ENCODE measurements at regions not wholly inside any gene's neighbourhood (a gene's known extent, or its start where the extent isn't known, plus 50 kb on each side); places are given as distances from the start of the nearest gene placed in this dataset.

- CTCF ChIA-PET: no interaction called here
These were observed 113.5 kb downstream of the PLCE1 start for GRCh38 chr10:94107191-94107590.

GRCh38 chr10:94108200-94108599 is 114.5 kb downstream of the PLCE1 start:
- POLR2A ChIA-PET: no interaction called here
- no peaks in the 10 kb centered on the region for H3K79me2 ChIP-seq (ENCODE audit: insufficient read depth, low read length)
- no peaks in the 10 kb centered on the region for H3K36me3 ChIP-seq (ENCODE audit: control insufficient read depth in 1 of 2, insufficient read depth in 2 of 2, low read length in 2 of 2)
- intact Hi-C loops (cut with micrococcal nuclease): no loop called here
- peaks cover 5 to 8% of the 10 kb centered on the region in 2 experiments for H3K4me1 ChIP-seq (ENCODE audit: control insufficient read depth in 1 of 2, insufficient read depth in 2 of 2, low read length in 2 of 2)
- H3K9me3 ChIP-seq (ENCODE audit: control insufficient read depth in 1 of 2, insufficient read depth in 1 of 2, low read depth in 1 of 2, low read length in 2 of 2): no peaks in the 10 kb centered on the region
- ATAC-seq (no peak), DNase-seq (ENCODE audit: low read depth, low spot score) (no peak)
- H3K27ac ChIP-seq (ENCODE audit: low read depth, low read length): no peak overlapping the region
- no peak overlapping the region for H2AFZ ChIP-seq (ENCODE audit: low read depth, low read length, poor library complexity, severe bottlenecking)
- H4K20me1 ChIP-seq (ENCODE audit: insufficient read depth): no peaks in the 10 kb centered on the region
- H3K4me3 ChIP-seq (replicated peaks in 1 of 2; ENCODE audit: low read depth in 1 of 2, low read length in 2 of 2): no peak overlapping the region
- no peaks in the 10 kb centered on the region for H3K9me2 ChIP-seq (ENCODE audit: insufficient read depth)
- CTCF ChIA-PET: no interaction called here
- BruUV-seq (replicated peaks): no TSS peak
- TF ChIP-seq EZH2 (IDR thresholded peaks at IDR 0.05) (no peak), RAD21 (IDR thresholded peaks at IDR 0.05; ENCODE audit: low read depth) (no peak), FOSL1 (IDR thresholded peaks at IDR 0.05; ENCODE audit: low read depth) (no peak)
- H3K4me2 ChIP-seq (ENCODE audit: low read length): no peak overlapping the region
- RAD21 ChIA-PET (ENCODE audit: low non-redundant PET in 1 of 2, low total read pairs in 2 of 2, uncharacterized antibody in 2 of 2, unreplicated experiment in 2 of 2): no interaction called here
- peaks cover 10% of the 10 kb centered on the region; the same call in 1 of the 2 replicates for H3K27me3 ChIP-seq (ENCODE audit: insufficient read depth, low read length)
- H3K9ac ChIP-seq (ENCODE audit: low read length): no peak overlapping the region

More at GRCh38 chr10:94107191-94107590, 113.5 kb downstream of the PLCE1 start:
- BruUV-seq (replicated peaks): no TSS peak
- Histone ChIP-seq H3K4me1 (ENCODE audit: control insufficient read depth in 1 of 2, insufficient read depth in 2 of 2, low read length in 2 of 2) (peaks cover 5 to 8% of the 10 kb centered on the region in 2 experiments), H3K9ac (ENCODE audit: low read length) (no peak overlapping the region), H4K20me1 (ENCODE audit: insufficient read depth) (no peaks in the 10 kb centered on the region), H3K79me2 (ENCODE audit: insufficient read depth, low read length) (no peaks in the 10 kb centered on the region), H3K4me3 (replicated peaks in 1 of 2; ENCODE audit: low read depth in 1 of 2, low read length in 2 of 2) (no peak overlapping the region), H3K4me2 (ENCODE audit: low read length) (no peak overlapping the region), H3K36me3 (ENCODE audit: control insufficient read depth in 1 of 2, insufficient read depth in 2 of 2, low read length in 2 of 2) (no peaks in the 10 kb centered on the region), H3K27ac (ENCODE audit: low read depth, low read length) (no peak overlapping the region), H3K9me2 (ENCODE audit: insufficient read depth) (no peaks in the 10 kb centered on the region), H3K27me3 (ENCODE audit: insufficient read depth, low read length) (peaks cover 10% of the 10 kb centered on the region; the same call in 1 of the 2 replicates), H3K9me3 (ENCODE audit: control insufficient read depth in 1 of 2, insufficient read depth in 1 of 2, low read depth in 1 of 2, low read length in 2 of 2) (no peaks in the 10 kb centered on the region), H2AFZ (ENCODE audit: low read depth, low read length, poor library complexity, severe bottlenecking) (no peak overlapping the region)
- ChIA-PET POLR2A (no interaction called here), RAD21 (ENCODE audit: low non-redundant PET in 1 of 2, low total read pairs in 2 of 2, uncharacterized antibody in 2 of 2, unreplicated experiment in 2 of 2) (no interaction called here)
- TF ChIP-seq MAX (IDR thresholded peaks at IDR 0.05) (no peak), EZH2phosphoT487 (IDR thresholded peaks at IDR 0.05; ENCODE audit: borderline replicate concordance) (no peak), ZNF274 (IDR thresholded peaks at IDR 0.05; ENCODE audit: low read depth, low read length) (no peak), ATF3 (IDR thresholded peaks at IDR 0.05) (no peak), TCF7L2 (IDR thresholded peaks at IDR 0.05; ENCODE audit: borderline replicate concordance, extremely low read depth, insufficient read depth, insufficient read length) (no peak), CEBPB (IDR thresholded peaks at IDR 0.05; ENCODE audit: low read depth) (no peak), RAD21 (IDR thresholded peaks at IDR 0.05; ENCODE audit: low read depth) (no peak), ELF1 (IDR thresholded peaks at IDR 0.05; ENCODE audit: borderline replicate concordance, low read depth) (no peak), EGR1 (IDR thresholded peaks at IDR 0.05; ENCODE audit: low read depth) (no peak)
- no peak for DNase-seq (ENCODE audit: low read depth, low spot score)
- no peak for ATAC-seq
- intact Hi-C loops (cut with micrococcal nuclease): no loop called here
